WERI-Rb-1 (cell line): ENCODE measurements at regions not wholly inside any gene's neighbourhood (a gene's known extent, or its start where the extent isn't known, plus 50 kb on each side); places are given as distances from the start of the nearest gene placed in this dataset.

Experiments
- DNase-seq: peaks from one replicate; pipeline ENCODE4 v3.0.0-alpha.2; 2020
- H3K27ac ChIP-seq: fragments of 250-450 bp; sonication (Bioruptor Pico); 2 replicates; pipeline ENCODE4 v1.5.1; 2020; ENCODE audit warnings: mild to moderate bottlenecking, moderate library complexity
- H3K27me3 ChIP-seq: fragments of 250-450 bp; sonication (Bioruptor Pico); 2 replicates; pipeline ENCODE4 v1.5.1; 2021; ENCODE audit warnings: mild to moderate bottlenecking, low read depth, moderate library complexity; ENCODE audit not compliant: insufficient read depth, severe bottlenecking
- H3K36me3 ChIP-seq: fragments of 250-450 bp; sonication (Bioruptor Pico); 2 replicates; pipeline ENCODE4 v1.5.1; 2020; ENCODE audit warnings: mild to moderate bottlenecking, moderate library complexity
- H3K4me3 ChIP-seq: 2 replicates; pipeline ENCODE4 v1.5.1; 2011; ENCODE audit warnings: low read depth, mild to moderate bottlenecking, control low read depth, low read length
- H3K9me3 ChIP-seq: fragments of 250-450 bp; sonication (Bioruptor Pico); 2 replicates; pipeline ENCODE4 v1.5.1; 2021; ENCODE audit warnings: mild to moderate bottlenecking, moderate library complexity; ENCODE audit not compliant: severe bottlenecking
- TF ChIP-seq, protein P1 (sequence below): IDR thresholded peaks from 2 replicates; pipeline ENCODE4 v1.5.1; 2011; ENCODE audit warnings: low read depth, mild to moderate bottlenecking, control low read depth, inconsistent platforms, low read length

DNA sequence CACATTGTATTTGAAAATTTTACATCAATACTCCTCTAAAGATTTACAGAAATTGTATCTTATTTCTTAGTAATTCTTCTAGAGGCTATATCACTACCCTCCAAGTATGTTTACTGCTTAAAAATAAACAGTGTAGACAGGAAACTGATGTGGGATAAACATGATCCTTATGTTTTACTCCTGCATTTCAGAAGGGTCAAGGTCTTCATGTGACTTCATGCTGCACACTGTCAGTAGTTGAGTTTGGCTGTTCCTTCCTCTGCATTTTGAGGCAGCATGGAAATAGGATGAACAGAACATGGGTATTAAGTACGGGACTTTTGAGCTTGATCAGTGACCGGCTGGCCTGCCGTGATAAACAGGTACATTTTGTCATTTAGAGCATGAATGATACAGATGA is 179.2 kb upstream of the FERMT1 start:
- peaks cover 20% of the 10 kb centered on the region for H3K27me3 ChIP-seq
- DNase-seq: no peak
- H3K4me3 ChIP-seq: no peak overlapping the region

DNA sequence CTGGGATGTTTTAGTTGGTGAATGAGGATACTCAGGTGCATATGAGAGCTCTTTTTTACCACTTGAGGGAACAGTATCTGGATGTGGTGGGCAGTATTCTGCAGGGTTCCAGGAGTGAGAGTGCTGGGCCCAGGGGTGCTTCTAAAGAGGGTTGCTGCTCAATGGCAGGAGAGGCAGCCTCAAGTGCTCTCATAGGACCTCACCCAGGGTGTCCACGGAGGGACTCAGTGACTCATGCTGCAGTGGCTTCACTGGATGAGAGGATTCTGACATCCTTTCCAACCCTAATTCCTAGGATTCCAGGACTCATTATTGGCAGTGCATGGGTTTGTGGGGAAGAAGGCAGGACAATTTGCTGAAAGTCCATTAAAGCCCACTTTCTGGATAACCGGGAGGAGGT is 176.6 kb upstream of the FERMT1 start:
- H3K9me3 ChIP-seq: peaks cover 3% of the 10 kb centered on the region
- H3K27me3 ChIP-seq: peaks cover 21% of the 10 kb centered on the region
- DNase-seq: no peak
- H3K36me3 ChIP-seq: no peaks in the 10 kb centered on the region
- TF ChIP-seq, protein P1, sequence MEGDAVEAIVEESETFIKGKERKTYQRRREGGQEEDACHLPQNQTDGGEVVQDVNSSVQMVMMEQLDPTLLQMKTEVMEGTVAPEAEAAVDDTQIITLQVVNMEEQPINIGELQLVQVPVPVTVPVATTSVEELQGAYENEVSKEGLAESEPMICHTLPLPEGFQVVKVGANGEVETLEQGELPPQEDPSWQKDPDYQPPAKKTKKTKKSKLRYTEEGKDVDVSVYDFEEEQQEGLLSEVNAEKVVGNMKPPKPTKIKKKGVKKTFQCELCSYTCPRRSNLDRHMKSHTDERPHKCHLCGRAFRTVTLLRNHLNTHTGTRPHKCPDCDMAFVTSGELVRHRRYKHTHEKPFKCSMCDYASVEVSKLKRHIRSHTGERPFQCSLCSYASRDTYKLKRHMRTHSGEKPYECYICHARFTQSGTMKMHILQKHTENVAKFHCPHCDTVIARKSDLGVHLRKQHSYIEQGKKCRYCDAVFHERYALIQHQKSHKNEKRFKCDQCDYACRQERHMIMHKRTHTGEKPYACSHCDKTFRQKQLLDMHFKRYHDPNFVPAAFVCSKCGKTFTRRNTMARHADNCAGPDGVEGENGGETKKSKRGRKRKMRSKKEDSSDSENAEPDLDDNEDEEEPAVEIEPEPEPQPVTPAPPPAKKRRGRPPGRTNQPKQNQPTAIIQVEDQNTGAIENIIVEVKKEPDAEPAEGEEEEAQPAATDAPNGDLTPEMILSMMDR: no peak
- no peak overlapping the region for H3K27ac ChIP-seq
- H3K4me3 ChIP-seq: no peak overlapping the region

More for the DNA sequence above, 179.2 kb upstream of the FERMT1 start:
- no peak overlapping the region for H3K27ac ChIP-seq
- H3K36me3 ChIP-seq: no peaks in the 10 kb centered on the region
- peaks cover 3% of the 10 kb centered on the region for H3K9me3 ChIP-seq
- TF ChIP-seq, protein P1: no peak

DNA sequence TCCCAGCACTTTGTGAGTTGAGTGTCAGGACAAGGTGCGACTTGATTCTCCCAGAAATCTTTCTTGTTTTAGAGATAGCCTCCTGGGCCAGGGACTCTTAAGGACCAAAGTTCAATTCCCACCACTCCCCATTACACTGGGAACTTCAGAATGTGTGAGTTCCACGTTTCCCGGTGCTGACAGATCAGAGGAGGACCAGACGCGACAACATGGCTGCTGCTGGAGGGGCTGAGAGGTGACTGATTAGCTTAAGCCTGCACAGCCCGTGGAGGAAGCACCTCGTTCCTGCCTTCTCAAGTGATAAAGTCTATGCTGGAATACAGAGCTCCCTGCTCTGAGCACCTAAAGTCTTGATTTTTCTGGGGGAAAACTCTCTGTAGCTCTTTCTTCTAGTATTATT is 175.2 kb upstream of the FERMT1 start:
- Histone ChIP-seq H3K27me3 (peaks cover 22% of the 10 kb centered on the region), H3K9me3 (peaks cover under 1% of the 10 kb centered on the region), H3K27ac (no peak overlapping the region), H3K36me3 (no peaks in the 10 kb centered on the region), H3K4me3 (no peak overlapping the region)
- TF ChIP-seq, protein P1: no peak
- no peak for DNase-seq

DNA sequence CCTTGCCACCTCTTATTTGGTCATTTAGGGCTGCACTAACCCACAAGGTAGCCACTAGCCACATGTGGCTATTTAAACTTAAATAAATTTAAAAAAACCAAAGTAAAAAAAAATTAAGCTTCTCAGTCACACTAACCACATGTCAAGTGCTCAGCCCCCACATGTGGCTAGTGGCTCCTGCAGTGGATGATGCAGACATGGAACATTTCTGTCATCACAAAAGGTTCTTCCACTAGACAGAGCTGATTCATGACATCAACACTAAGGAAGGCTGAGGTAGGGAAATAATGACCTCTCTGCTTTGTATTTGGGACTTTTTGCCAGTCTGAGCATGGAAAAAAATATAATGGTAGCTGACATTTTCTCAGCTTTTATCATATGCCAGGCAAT is 173.0 kb upstream of the FERMT1 start:
- no peaks in the 10 kb centered on the region for H3K9me3 ChIP-seq
- no peak for DNase-seq
- H3K4me3 ChIP-seq: no peak overlapping the region
- no peaks in the 10 kb centered on the region for H3K36me3 ChIP-seq
- no peak overlapping the region for H3K27ac ChIP-seq
- TF ChIP-seq, protein P1: no peak
- peaks cover 27% of the 10 kb centered on the region for H3K27me3 ChIP-seq

DNA sequence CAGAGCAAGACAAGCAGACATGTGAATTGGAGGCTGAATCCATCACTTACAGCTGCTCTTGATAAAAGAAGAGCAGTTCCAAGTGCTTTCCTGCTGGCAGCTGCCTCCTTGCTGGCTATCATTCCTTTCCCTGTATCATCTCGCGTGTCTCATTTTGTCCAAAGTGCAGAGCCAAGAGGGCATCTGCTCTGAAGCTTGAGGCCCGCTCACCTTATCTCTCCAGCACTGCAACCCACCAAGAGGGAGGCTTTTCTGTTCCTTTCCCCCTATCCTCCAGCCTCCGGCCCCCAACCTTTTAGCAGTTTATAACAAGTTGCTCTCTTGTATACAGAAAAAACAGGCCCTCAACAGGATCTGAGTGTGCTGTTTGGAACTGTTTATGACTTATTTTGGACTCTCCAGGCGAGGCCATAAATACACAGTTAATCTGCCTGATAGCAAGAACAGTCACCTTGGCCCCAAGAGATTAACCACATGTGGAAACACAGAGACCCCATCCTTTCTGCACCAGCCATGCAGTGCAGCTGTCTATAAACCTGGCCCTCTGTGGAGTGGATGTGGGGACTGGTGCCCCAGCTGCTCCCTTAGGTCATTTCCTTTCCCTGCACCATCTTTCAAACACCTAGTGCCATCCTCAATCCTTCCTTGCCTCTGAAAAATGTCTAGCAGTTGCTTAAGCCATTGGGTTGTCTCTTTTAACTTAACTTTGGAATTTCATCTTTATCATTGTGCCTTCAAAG is 172.5 kb upstream of the FERMT1 start:
- TF ChIP-seq, protein P1: no peak
- H3K36me3 ChIP-seq: no peaks in the 10 kb centered on the region
- no peak for DNase-seq
- H3K27me3 ChIP-seq: peaks cover 27% of the 10 kb centered on the region
- H3K9me3 ChIP-seq: no peaks in the 10 kb centered on the region
- H3K27ac ChIP-seq: no peak overlapping the region
- no peak overlapping the region for H3K4me3 ChIP-seq

DNA sequence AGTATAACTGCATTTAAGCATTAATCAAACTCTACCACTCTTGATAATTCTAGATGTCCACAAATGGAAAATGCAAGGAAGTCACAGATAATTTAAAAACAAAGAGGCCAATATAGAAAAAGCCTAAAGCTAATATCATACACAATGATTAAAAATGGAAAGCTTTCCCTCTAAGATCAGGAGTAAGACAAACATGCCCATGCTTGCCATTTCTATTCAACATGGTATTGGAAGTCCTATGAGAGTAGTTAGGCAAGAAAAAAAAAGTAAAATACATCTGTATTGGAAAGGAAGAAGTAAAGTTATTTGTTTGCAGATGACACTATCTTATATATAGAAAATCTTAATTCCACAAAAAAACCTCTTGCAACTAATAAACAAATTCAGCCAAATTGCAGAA is 164.6 kb upstream of the FERMT1 start:
- TF ChIP-seq, protein P1: no peak
- Histone ChIP-seq H3K36me3 (no peaks in the 10 kb centered on the region), H3K27me3 (peaks cover 3% of the 10 kb centered on the region), H3K27ac (no peak overlapping the region), H3K9me3 (no peaks in the 10 kb centered on the region), H3K4me3 (no peak overlapping the region)
- DNase-seq: no peak
